ENCODE measurements at regions not wholly inside any gene's neighbourhood (a gene's known extent, or its start where the extent isn't known, plus 50 kb on each side); places are given as distances from the start of the nearest gene placed in this dataset.

DNA sequence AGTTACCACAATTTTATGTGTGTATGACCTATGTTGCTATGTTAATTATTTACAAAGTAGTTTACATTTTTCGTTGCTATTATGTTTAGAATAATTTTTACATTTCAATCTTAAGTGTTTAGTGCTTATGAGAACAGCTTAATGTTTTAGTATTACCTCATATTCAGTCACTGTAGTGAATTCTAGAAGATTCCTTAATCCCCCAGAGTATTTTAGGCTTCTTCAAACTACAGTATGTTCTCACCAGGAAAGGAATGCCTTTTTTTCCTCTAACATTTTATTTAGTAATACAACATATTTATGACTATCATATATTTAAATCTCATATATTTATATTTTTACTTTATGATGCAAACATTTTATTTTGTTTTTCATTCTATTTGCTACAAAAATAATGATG is 612.1 kb upstream of the KLHL1 start:
- Histone ChIP-seq H3K79me2 (ENCODE audit: insufficient read depth, low read length) (no peaks in the 10 kb centered on the region), H3K14ac (ENCODE audit: insufficient read depth, low read length) (no peak overlapping the region), H3T11ph (ENCODE audit: low read length) (no peak overlapping the region), H3K56ac (ENCODE audit: insufficient read length, low read depth, low read length) (no peak overlapping the region), H3K27ac (ENCODE audit: insufficient read length, low read depth, low read length) (no peak overlapping the region), H3K18ac (ENCODE audit: insufficient read length, low read depth, low read length) (no peak overlapping the region), H3K4me2 (ENCODE audit: insufficient read depth, insufficient read length, low read length) (no peak overlapping the region), H3K79me1 (ENCODE audit: insufficient read depth, low read depth, low read length, poor library complexity, severe bottlenecking) (no peaks in the 10 kb centered on the region), H4K8ac (replicated peaks; ENCODE audit: insufficient read length, low read depth, low read length) (no peak overlapping the region), H2AK5ac (ENCODE audit: insufficient read length, low read length) (no peak overlapping the region), H4K20me1 (ENCODE audit: control insufficient read depth, insufficient read depth, insufficient read length) (no peaks in the 10 kb centered on the region), H3K4ac (ENCODE audit: low read depth, low read length) (no peak overlapping the region), H2BK120ac (ENCODE audit: low read depth, low read length, poor library complexity, severe bottlenecking) (no peak overlapping the region), H3K23ac (ENCODE audit: insufficient read length, low read depth, low read length) (no peak overlapping the region), H4K91ac (ENCODE audit: insufficient read length, low read depth, low read length) (no peak overlapping the region), H2BK12ac (ENCODE audit: insufficient read length, low read depth, low read length) (no peak overlapping the region), H2BK15ac (ENCODE audit: low read depth, low read length) (no peak overlapping the region), H2AFZ (ENCODE audit: low read length) (no peak overlapping the region), H3K23me2 (ENCODE audit: insufficient read length, low read depth, low read length, poor library complexity, severe bottlenecking) (no peaks in the 10 kb centered on the region), H3K9me3 (ENCODE audit: control insufficient read depth, low read depth, low read length) (no peaks in the 10 kb centered on the region), H3K4me1 (ENCODE audit: insufficient read depth, low read length) (no peaks in the 10 kb centered on the region), H3K27me3 (ENCODE audit: insufficient read depth, low read length) (no peaks in the 10 kb centered on the region), H2BK5ac (ENCODE audit: insufficient read length, low read length) (no peak overlapping the region), H2BK20ac (ENCODE audit: low read depth, low read length, poor library complexity, severe bottlenecking) (no peak overlapping the region), H3K9ac (ENCODE audit: extremely low read depth, insufficient read length, low read length) (no peak overlapping the region), H4K5ac (ENCODE audit: insufficient read length, low read depth, low read length) (no peak overlapping the region)
- no peak overlapping the region for H3K27ac Mint-ChIP-seq
- no peaks in the 10 kb centered on the region; a peak in 1 of 7 replicates for H3K36me3 Mint-ChIP-seq (ENCODE audit: insufficient read depth in 1 of 3, low read depth in 3 of 3)
- WGBS (ENCODE audit: extremely low coverage, insufficient read length, low lambda C conversion rate): no CpG with 5 or more reads among the region's 1 CpG
- H3K4me3 Mint-ChIP-seq: no peak overlapping the region
- no peaks in the 10 kb centered on the region for H3K9me3 Mint-ChIP-seq
- no peaks in the 10 kb centered on the region for H3K27me3 Mint-ChIP-seq (ENCODE audit: low read depth)
- DNase-seq: no peak
- TF ChIP-seq, protein P1, sequence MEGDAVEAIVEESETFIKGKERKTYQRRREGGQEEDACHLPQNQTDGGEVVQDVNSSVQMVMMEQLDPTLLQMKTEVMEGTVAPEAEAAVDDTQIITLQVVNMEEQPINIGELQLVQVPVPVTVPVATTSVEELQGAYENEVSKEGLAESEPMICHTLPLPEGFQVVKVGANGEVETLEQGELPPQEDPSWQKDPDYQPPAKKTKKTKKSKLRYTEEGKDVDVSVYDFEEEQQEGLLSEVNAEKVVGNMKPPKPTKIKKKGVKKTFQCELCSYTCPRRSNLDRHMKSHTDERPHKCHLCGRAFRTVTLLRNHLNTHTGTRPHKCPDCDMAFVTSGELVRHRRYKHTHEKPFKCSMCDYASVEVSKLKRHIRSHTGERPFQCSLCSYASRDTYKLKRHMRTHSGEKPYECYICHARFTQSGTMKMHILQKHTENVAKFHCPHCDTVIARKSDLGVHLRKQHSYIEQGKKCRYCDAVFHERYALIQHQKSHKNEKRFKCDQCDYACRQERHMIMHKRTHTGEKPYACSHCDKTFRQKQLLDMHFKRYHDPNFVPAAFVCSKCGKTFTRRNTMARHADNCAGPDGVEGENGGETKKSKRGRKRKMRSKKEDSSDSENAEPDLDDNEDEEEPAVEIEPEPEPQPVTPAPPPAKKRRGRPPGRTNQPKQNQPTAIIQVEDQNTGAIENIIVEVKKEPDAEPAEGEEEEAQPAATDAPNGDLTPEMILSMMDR (conservative IDR thresholded peaks at IDR 0.05): no peak
- no peaks in the 10 kb centered on the region for H3K4me1 Mint-ChIP-seq
